ENCODE measurements at regions not wholly inside any gene's neighbourhood (a gene's known extent, or its start where the extent isn't known, plus 50 kb on each side); places are given as distances from the start of the nearest gene placed in this dataset.

DNA sequence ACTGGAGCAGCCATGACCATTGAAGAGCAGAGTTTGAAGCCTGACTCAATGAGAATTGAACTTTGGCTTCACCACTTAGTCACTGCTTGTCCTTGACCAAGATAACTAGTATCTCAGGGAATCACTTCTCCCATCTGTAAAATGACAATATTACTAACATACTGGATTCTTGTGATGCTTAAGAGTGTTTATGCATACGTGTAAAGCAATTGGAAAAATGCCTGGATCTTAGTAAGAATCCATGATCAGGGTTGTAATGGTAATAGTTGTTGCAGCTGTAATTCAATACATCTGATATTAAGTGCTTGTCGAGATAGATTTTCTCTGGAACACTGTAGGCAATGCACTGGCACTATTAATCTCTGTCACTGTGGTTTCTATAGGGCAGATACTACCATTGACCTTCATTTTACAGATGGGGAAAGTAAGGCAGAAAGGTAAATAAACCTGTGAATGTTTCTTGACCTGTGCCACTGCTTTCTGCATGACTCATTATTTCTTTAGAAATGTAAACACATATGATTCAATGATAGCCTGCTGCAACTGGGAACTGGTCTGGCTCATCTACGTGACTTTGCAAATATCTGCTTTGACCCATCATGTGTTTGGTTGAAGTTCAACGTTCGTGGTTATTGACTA lies 662.5 kb downstream of the PLA2G4A start:
- WGBS = 31% methylated on average over 5 of the region's 5 CpGs
- no peak for TF ChIP-seq MAX (IDR thresholded peaks at IDR 0.05)
- TF ChIP-seq YY1 (IDR thresholded peaks at IDR 0.05) = no peak
- TF ChIP-seq JUND (IDR thresholded peaks at IDR 0.05) = peak in 1 of 2 donors; percentile 30
- no peak for TF ChIP-seq NR2F2 (IDR thresholded peaks at IDR 0.05)
- TF ChIP-seq TAF1 (conservative IDR thresholded peaks at IDR 0.05) = no peak
- TF ChIP-seq REST (IDR thresholded peaks at IDR 0.05) = no peak
- peak in 1 of 2 donors; percentile 24 for TF ChIP-seq RXRA (IDR thresholded peaks at IDR 0.05)
- no peak for TF ChIP-seq RAD21 (IDR thresholded peaks at IDR 0.05)
- no peak for TF ChIP-seq CTCF (IDR thresholded peaks at IDR 0.05; ENCODE audit: low read depth, low read length, missing input control)
- peak in 1 of 2 donors; percentile 36 for TF ChIP-seq HNF4A (conservative IDR thresholded peaks at IDR 0.05)
- no peak overlapping the region for H3K9ac ChIP-seq (ENCODE audit: low read depth in 1 of 2, low read length in 2 of 2)
- no peaks in the 10 kb centered on the region for H3K9me3 ChIP-seq (ENCODE audit: control insufficient read depth in 4 of 4, low read length in 3 of 4)
- no peak overlapping the region for H3K27ac ChIP-seq (ENCODE audit: low read depth in 1 of 2, low read length in 2 of 2)
- no peaks in the 10 kb centered on the region for H3K4me1 ChIP-seq (ENCODE audit: control insufficient read depth in 4 of 4, insufficient read depth in 4 of 4, low read length in 3 of 4)
- H3K27me3 ChIP-seq (ENCODE audit: control insufficient read depth in 4 of 4, insufficient read depth in 4 of 4, low read length in 3 of 4) = no peaks in the 10 kb centered on the region
- no peaks in the 10 kb centered on the region for H3K36me3 ChIP-seq (ENCODE audit: control insufficient read depth in 4 of 4, insufficient read depth in 3 of 4, low read depth in 1 of 4, low read length in 3 of 4)
- DNase-seq (ENCODE audit: low spot score) = no peak
- no peak overlapping the region for H3K4me3 ChIP-seq (ENCODE audit: low read depth in 1 of 3, low read length in 3 of 3)

- H3K27ac ChIP-seq (ENCODE audit: low read depth in 1 of 2, low read length in 2 of 2) = no peak overlapping the region
- TF ChIP-seq ATF3 (IDR thresholded peaks at IDR 0.05) (no peak), RAD21 (IDR thresholded peaks at IDR 0.05) (no peak), EGR1 (IDR thresholded peaks at IDR 0.05; ENCODE audit: low read depth in 2 of 2) (no peak), TAF1 (conservative IDR thresholded peaks at IDR 0.05) (no peak)
- 51% methylated on average over 1 of the region's 1 CpG for WGBS
- no peaks in the 10 kb centered on the region for H3K4me1 ChIP-seq (ENCODE audit: control insufficient read depth in 4 of 4, insufficient read depth in 4 of 4, low read length in 3 of 4)
- H3K9ac ChIP-seq (ENCODE audit: low read depth in 1 of 2, low read length in 2 of 2) = no peak overlapping the region
- no peak for DNase-seq (ENCODE audit: low spot score)
- H3K36me3 ChIP-seq (ENCODE audit: control insufficient read depth in 4 of 4, insufficient read depth in 3 of 4, low read depth in 1 of 4, low read length in 3 of 4) = no peaks in the 10 kb centered on the region
- H3K9me3 ChIP-seq (ENCODE audit: control insufficient read depth in 4 of 4, low read length in 3 of 4) = no peaks in the 10 kb centered on the region
- H3K4me3 ChIP-seq (ENCODE audit: low read depth in 1 of 3, low read length in 3 of 3) = no peak overlapping the region
- no peaks in the 10 kb centered on the region for H3K27me3 ChIP-seq (ENCODE audit: control insufficient read depth in 4 of 4, insufficient read depth in 4 of 4, low read length in 3 of 4)
Measured at GRCh38 chr1:187498028-187498427, 669.3 kb downstream of the PLA2G4A start.

DNA sequence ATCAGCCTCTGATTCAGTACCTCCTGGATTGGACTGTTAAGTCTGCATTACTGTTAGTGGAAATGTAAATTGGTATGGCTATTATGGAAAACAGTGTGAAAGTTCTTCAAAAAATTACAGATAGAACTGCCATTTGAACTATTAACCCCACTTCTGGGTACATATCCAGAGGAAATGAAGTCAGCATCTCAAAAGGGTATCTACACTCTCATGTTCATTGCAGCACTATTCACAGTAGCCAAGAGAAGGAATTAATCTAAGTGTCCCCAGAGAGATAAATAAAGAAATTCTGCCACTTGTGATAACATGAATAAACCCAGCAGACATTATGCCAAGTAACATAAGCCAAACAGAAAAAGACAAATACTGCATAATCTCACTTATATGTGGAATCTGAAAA lies 676.0 kb downstream of the PLA2G4A start:
- Histone ChIP-seq H3K9me3 (ENCODE audit: control insufficient read depth in 4 of 4, low read length in 3 of 4) (no peaks in the 10 kb centered on the region), H3K36me3 (ENCODE audit: control insufficient read depth in 4 of 4, insufficient read depth in 3 of 4, low read depth in 1 of 4, low read length in 3 of 4) (no peaks in the 10 kb centered on the region), H3K4me3 (ENCODE audit: low read depth in 1 of 3, low read length in 3 of 3) (no peak overlapping the region), H3K9ac (ENCODE audit: low read depth in 1 of 2, low read length in 2 of 2) (no peak overlapping the region), H3K4me1 (ENCODE audit: control insufficient read depth in 4 of 4, insufficient read depth in 4 of 4, low read length in 3 of 4) (no peaks in the 10 kb centered on the region), H3K27ac (ENCODE audit: low read depth in 1 of 2, low read length in 2 of 2) (no peak overlapping the region), H3K27me3 (ENCODE audit: control insufficient read depth in 4 of 4, insufficient read depth in 4 of 4, low read length in 3 of 4) (no peaks in the 10 kb centered on the region)
- TF ChIP-seq SP1 (IDR thresholded peaks at IDR 0.05) (no peak), GABPA (IDR thresholded peaks at IDR 0.05 in 1 of 2, conservative IDR thresholded peaks at IDR 0.05 in 1 of 2) (no peak), RXRA (IDR thresholded peaks at IDR 0.05) (no peak), CTCF (IDR thresholded peaks at IDR 0.05; ENCODE audit: low read depth, low read length, missing input control) (no peak), FOXA1 (IDR thresholded peaks at IDR 0.05) (no peak), FOXA2 (IDR thresholded peaks at IDR 0.05) (no peak), NR2F2 (IDR thresholded peaks at IDR 0.05) (no peak), HNF4A (conservative IDR thresholded peaks at IDR 0.05) (no peak), MAX (IDR thresholded peaks at IDR 0.05) (no peak)
- no peak for DNase-seq (ENCODE audit: low spot score)

Measured in liver (tissue), 8 donors.